Activated T-cell treated with anti-CD3 and anti-CD28 coated beads for 4 hours (primary cell): ENCODE measurements at regions not wholly inside any gene's neighbourhood (a gene's known extent, or its start where the extent isn't known, plus 50 kb on each side); places are given as distances from the start of the nearest gene placed in this dataset.

Experiments
- DNase-seq: peaks from one replicate; pipeline ENCODE4 v3.0.0-alpha.2; 2020

GRCh38 chr4:41859087-41859486 lies 76.1 kb upstream of the TMEM33 start:
- DNase-seq: no peak

- DNase-seq: no peak
Observed at GRCh38 chr4:41857226-41857641, 78.0 kb upstream of the TMEM33 start.

GRCh38 chr4:41856797-41857196 lies 78.4 kb upstream of the TMEM33 start:
- no peak for DNase-seq

- no peak for DNase-seq
Observed at GRCh38 chr4:41853973-41854372, 81.3 kb upstream of the TMEM33 start.

GRCh38 chr4:41852229-41852628 lies 83.0 kb upstream of the TMEM33 start:
- no peak for DNase-seq

- DNase-seq: no peak
Observed at GRCh38 chr4:41851621-41852020, 83.6 kb upstream of the TMEM33 start.

GRCh38 chr4:41844327-41844726 lies 90.9 kb upstream of the TMEM33 start:
- DNase-seq: no peak

GRCh38 chr4:41839916-41840854 lies 91.7 kb upstream of the PHOX2B start:
- no peak for DNase-seq

GRCh38 chr4:41838590-41838989 lies 90.1 kb upstream of the PHOX2B start:
- DNase-seq: no peak

- no peak for DNase-seq
Observed at GRCh38 chr4:41835321-41835995, 86.9 kb upstream of the PHOX2B start.

GRCh38 chr4:41832961-41833360 lies 84.4 kb upstream of the PHOX2B start:
- DNase-seq: no peak

GRCh38 chr4:41822325-41822724 lies 73.8 kb upstream of the PHOX2B start:
- DNase-seq: no peak

GRCh38 chr4:41820473-41820872 lies 71.9 kb upstream of the PHOX2B start:
- no peak for DNase-seq

- no peak for DNase-seq
Observed at GRCh38 chr4:41819621-41820020, 71.1 kb upstream of the PHOX2B start.

GRCh38 chr4:41815473-41815872 lies 66.9 kb upstream of the PHOX2B start:
- DNase-seq: no peak

GRCh38 chr4:41814565-41814964 lies 66.0 kb upstream of the PHOX2B start:
- no peak for DNase-seq

- DNase-seq: no peak
Observed at GRCh38 chr4:41806807-41807206, 58.3 kb upstream of the PHOX2B start.

GRCh38 chr4:41802590-41802989 lies 54.1 kb upstream of the PHOX2B start:
- DNase-seq: no peak

GRCh38 chr4:41799126-41799525 lies 50.6 kb upstream of the PHOX2B start:
- DNase-seq: no peak
